CD8-positive, alpha-beta memory T cell (primary cell): ENCODE measurements at regions not wholly inside any gene's neighbourhood (a gene's known extent, or its start where the extent isn't known, plus 50 kb on each side); places are given as distances from the start of the nearest gene placed in this dataset.
"Not testable (repeated sequence)": the region's sequence is repeated elsewhere in the genome, so short reads cannot be mapped to it uniquely, and the experiment has no call there.

ENCODE experiments used
- CTCF ChIA-PET: fragments of 350-600 bp; sonication (Branson Sonifier 250); formaldehyde crosslinking; loops from one replicate; lab custom pipeline; 2021; ENCODE audit warnings: antibody characterized with exemption; lab: Charles Lee
- POLR2A ChIA-PET: fragments of 350-600 bp; sonication (Branson Sonifier 250); formaldehyde crosslinking; loops from one replicate; lab custom pipeline; 2021; ENCODE audit warnings: antibody characterized with exemption; lab: Charles Lee
- DNase-seq, 5 donors: peaks; one replicate each; pipeline versions ENCODE4 v3.0.0 to v3.0.0-alpha.2; 2020 to 2022; ENCODE audit warnings: mixed read lengths in 1 of 5
- H3K27ac ChIP-seq: one replicate; pipeline ENCODE4 v1.7.0; 2013; ENCODE audit warnings: low read depth, mild to moderate bottlenecking, low read length, moderate library complexity
- H3K27me3 ChIP-seq: 2 replicates; pipeline ENCODE4 v1.7.0; 2013; ENCODE audit warnings: low read length, mild to moderate bottlenecking; ENCODE audit not compliant: insufficient read depth, poor library complexity, severe bottlenecking
- H3K36me3 ChIP-seq: 2 replicates; pipeline ENCODE4 v1.7.0; 2013; ENCODE audit warnings: mild to moderate bottlenecking, low read length, moderate library complexity; ENCODE audit not compliant: insufficient read depth
- H3K4me1 ChIP-seq: 2 replicates; pipeline ENCODE4 v1.7.0; 2013; ENCODE audit warnings: mild to moderate bottlenecking, low read length, moderate library complexity; ENCODE audit not compliant: insufficient read depth
- H3K4me3 ChIP-seq: 2 replicates; pipeline ENCODE4 v1.7.0; 2013; ENCODE audit warnings: mild to moderate bottlenecking, low read length
- H3K9me3 ChIP-seq: 2 replicates; pipeline ENCODE4 v1.7.0; 2013; ENCODE audit warnings: mild to moderate bottlenecking, low read length
- H3K27ac Mint-ChIP-seq, 8 donors: one replicate each; pipeline ENCODE4 v1.8.0; 2020 to 2021; ENCODE audit warnings: mixed read lengths in 8 of 8, mild to moderate bottlenecking in 6 of 8, inconsistent platforms in 3 of 8, moderate library complexity in 3 of 8
- H3K27me3 Mint-ChIP-seq, 2 donors: one replicate each; pipeline ENCODE4 v1.8.0; 2020 to 2021; ENCODE audit warnings: mixed read lengths in 2 of 2, mild to moderate bottlenecking in 1 of 2, moderate library complexity in 1 of 2
- H3K36me3 Mint-ChIP-seq, 3 donors: one replicate each; pipeline ENCODE4 v1.8.0; 2020 to 2021; ENCODE audit warnings: mixed read lengths in 3 of 3, inconsistent platforms in 1 of 3, mild to moderate bottlenecking in 1 of 3
- H3K4me1 Mint-ChIP-seq, 3 donors: one replicate each; pipeline ENCODE4 v1.8.0; 2020 to 2021; ENCODE audit warnings: mixed read lengths in 3 of 3, inconsistent platforms in 1 of 3, mild to moderate bottlenecking in 1 of 3
- H3K4me3 Mint-ChIP-seq, 7 donors: one replicate each; pipeline ENCODE4 v1.8.0; 2020 to 2021; ENCODE audit warnings: mixed read lengths in 7 of 7, mild to moderate bottlenecking in 6 of 7, moderate library complexity in 4 of 7, inconsistent platforms in 2 of 7
- H3K9me3 Mint-ChIP-seq, 5 donors: one replicate each; pipeline ENCODE4 v1.8.0; 2020 to 2022; ENCODE audit warnings: mixed read lengths in 5 of 5, mild to moderate bottlenecking in 3 of 5, moderate library complexity in 2 of 5, inconsistent platforms in 1 of 5

DNA sequence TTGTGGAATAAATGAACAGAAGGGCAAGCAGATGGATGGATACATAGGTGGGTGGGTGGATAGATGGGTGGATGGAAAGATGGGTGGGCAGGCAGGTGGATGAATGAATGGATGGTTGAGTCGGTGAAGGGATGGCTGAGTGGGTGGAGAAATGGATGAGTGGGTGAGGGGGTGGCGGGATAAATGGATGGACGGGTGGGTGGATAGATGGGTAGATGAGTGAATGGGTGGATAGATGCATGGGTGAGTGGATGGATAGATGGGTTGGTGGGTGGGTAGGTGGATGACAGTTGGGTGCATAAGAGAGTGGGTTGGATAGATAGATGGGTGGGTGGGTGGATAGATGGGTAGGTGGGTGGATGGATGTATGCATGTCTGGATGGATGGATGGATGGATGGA lies 76.0 kb downstream of the ART5 start:
- H3K4me3 Mint-ChIP-seq, H3K36me3 Mint-ChIP-seq, H3K9me3 ChIP-seq, H3K27me3 ChIP-seq, H3K4me1 Mint-ChIP-seq, H3K4me1 ChIP-seq, POLR2A ChIA-PET, H3K36me3 ChIP-seq, H3K4me3 ChIP-seq, CTCF ChIA-PET, DNase-seq, H3K9me3 Mint-ChIP-seq, H3K27ac Mint-ChIP-seq, H3K27ac ChIP-seq: not testable (repeated sequence)
- H3K27me3 Mint-ChIP-seq = peaks cover 17 to 30% of the 10 kb centered on the region in 2 donors

DNA sequence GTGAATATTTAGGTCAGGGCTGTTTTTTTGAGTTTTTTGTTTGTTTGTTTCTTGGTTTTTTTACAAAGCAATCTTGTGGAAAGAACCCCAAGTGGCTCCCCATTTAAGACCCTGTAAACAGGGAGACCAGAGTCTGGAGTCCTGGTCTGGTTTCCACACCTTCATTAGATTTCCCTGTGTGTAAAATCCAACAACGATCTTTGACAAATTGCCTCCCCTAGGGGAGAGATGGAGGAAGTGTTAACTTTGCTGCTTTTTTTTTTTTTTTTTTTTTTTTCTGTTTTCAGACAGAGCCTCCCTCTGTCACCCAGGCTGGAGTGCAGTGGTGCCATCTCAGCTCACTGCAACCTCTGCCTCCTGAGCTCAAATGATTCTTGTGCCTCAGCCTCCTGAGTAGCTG lies 77.4 kb downstream of the ART5 start:
- DNase-seq = not testable (repeated sequence)

GRCh38 chr11:3554621-3555020 lies 87.2 kb downstream of the ART5 start:
- H3K27ac ChIP-seq, H3K27me3 ChIP-seq, POLR2A ChIA-PET, H3K4me1 Mint-ChIP-seq, CTCF ChIA-PET, H3K4me1 ChIP-seq, H3K9me3 ChIP-seq, H3K36me3 Mint-ChIP-seq, H3K9me3 Mint-ChIP-seq, H3K4me3 ChIP-seq, H3K36me3 ChIP-seq: not testable (repeated sequence)
- peak in 1 of 5 donors; percentile 12 for DNase-seq
- Mint-ChIP-seq H3K4me3 (peak overlapping the region in 6 of 7 donors; percentile 11 to 71 (median 50)), H3K27me3 (peaks cover 15 to 27% of the 10 kb centered on the region in 2 donors), H3K27ac (peak overlapping the region in 6 of 8 donors; percentile 22 to 88 (median 74))

More for the DNA sequence above, 77.4 kb downstream of the ART5 start:
- H3K9me3 Mint-ChIP-seq, H3K4me1 Mint-ChIP-seq, H3K4me3 ChIP-seq, H3K4me1 ChIP-seq, H3K36me3 Mint-ChIP-seq, H3K9me3 ChIP-seq, POLR2A ChIA-PET, H3K27me3 ChIP-seq, CTCF ChIA-PET, H3K27ac ChIP-seq, H3K4me3 Mint-ChIP-seq, H3K36me3 ChIP-seq: not testable (repeated sequence)
- peaks cover 17 to 35% of the 10 kb centered on the region in 2 donors for H3K27me3 Mint-ChIP-seq
- H3K27ac Mint-ChIP-seq = peak overlapping the region in 1 of 8 donors; percentile 39

DNA sequence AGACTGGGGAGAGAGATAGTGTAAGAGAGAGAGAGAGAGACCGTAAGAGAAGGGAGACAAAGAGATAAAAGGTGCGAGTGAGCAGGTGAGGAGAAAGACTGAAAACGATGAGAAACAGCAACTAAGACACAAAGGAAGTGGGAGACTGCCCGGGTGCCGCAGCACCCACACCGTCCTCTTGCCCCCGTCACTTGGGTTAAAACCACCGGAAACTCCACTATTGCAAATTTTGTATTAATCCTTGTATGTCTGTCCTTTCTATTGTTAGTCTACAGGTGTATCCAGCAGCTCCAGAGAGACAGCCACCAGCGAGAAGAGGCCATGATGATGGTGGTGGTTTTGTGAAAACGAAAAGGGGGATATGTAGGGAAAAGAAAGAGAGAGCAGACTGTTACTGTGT lies 96.8 kb downstream of the ART5 start:
- H3K27me3 ChIP-seq, CTCF ChIA-PET, H3K9me3 Mint-ChIP-seq, H3K36me3 ChIP-seq, H3K4me1 ChIP-seq, H3K9me3 ChIP-seq, H3K36me3 Mint-ChIP-seq, POLR2A ChIA-PET, H3K4me3 ChIP-seq, H3K27ac ChIP-seq: not testable (repeated sequence)
- peak overlapping the region; percentile 9 to 82 (median 62) for H3K4me3 Mint-ChIP-seq
- peak overlapping the region; percentile 4 to 91 (median 64) for H3K27ac Mint-ChIP-seq
- H3K4me1 Mint-ChIP-seq = peaks cover 6 to 18% (median 9%) of the 10 kb centered on the region in 3 donors
- DNase-seq = peak in 3 of 5 donors; percentile 1 to 50 (median 24)
- H3K27me3 Mint-ChIP-seq = peaks cover 13 to 18% of the 10 kb centered on the region in 2 donors

DNA sequence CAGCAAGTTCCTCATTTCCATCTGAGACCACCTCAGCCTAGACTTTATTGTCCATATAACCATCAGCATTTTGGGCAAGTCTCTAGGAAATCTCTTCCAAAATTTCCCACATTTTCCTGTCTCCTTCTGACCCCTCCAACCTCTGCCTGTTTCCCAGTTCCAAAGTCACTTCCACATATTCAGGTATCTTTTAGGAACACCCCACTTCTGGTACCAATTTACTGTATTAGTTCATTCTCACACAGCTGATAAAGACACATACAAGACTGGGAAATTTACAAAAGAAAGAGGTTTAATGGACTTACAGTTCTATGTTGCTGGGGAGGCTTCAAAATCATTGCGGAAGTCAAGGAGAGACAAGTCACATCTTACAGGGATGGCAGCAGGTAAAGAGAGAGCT lies 103.6 kb downstream of the ART5 start:
- H3K9me3 ChIP-seq, H3K4me3 ChIP-seq, DNase-seq, POLR2A ChIA-PET, CTCF ChIA-PET, H3K4me1 Mint-ChIP-seq, H3K36me3 ChIP-seq, H3K27me3 ChIP-seq, H3K4me3 Mint-ChIP-seq, H3K27ac ChIP-seq, H3K4me1 ChIP-seq: not testable (repeated sequence)
- Mint-ChIP-seq H3K36me3 (peaks cover 0 to 11% (median 0%) of the 10 kb centered on the region in 3 donors), H3K27ac (peak overlapping the region in 1 of 8 donors; percentile 54), H3K9me3 (peaks cover 9 to 27% (median 23%) of the 10 kb centered on the region in 5 donors), H3K27me3 (peaks cover 24 to 37% of the 10 kb centered on the region in 2 donors)

DNA sequence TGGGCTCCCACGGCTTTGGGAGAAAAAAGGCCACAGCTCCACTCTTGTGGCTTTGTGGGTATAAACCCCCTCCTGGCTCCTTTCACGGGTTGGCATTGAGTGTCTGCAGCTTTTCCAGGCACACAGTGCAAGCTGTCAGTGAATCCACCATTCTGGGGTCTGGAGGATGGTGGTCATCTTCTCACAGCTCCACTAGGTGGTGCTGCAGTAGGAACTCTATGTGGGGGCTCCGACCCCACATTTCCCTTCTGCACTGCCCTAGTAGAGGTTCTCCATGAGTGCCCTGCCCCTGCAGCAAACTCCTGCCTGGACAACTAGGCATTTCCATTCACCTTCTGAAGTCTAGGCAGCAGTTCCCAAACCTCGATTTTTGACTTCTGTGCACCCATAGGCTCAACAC lies 104.5 kb downstream of the ART5 start:
- H3K27me3 ChIP-seq, H3K27ac Mint-ChIP-seq, H3K4me3 Mint-ChIP-seq, H3K4me1 ChIP-seq, H3K36me3 ChIP-seq, DNase-seq, CTCF ChIA-PET, H3K4me3 ChIP-seq, H3K4me1 Mint-ChIP-seq, H3K9me3 ChIP-seq, POLR2A ChIA-PET, H3K27ac ChIP-seq: not testable (repeated sequence)
- Mint-ChIP-seq H3K27me3 (peaks cover 24 to 36% of the 10 kb centered on the region in 2 donors), H3K9me3 (peaks cover 9 to 27% (median 23%) of the 10 kb centered on the region in 5 donors), H3K36me3 (peaks cover 0 to 11% (median 0%) of the 10 kb centered on the region in 3 donors)

- H3K4me3 ChIP-seq, H3K4me1 ChIP-seq, CTCF ChIA-PET, H3K9me3 ChIP-seq, H3K4me3 Mint-ChIP-seq, H3K27ac ChIP-seq, H3K4me1 Mint-ChIP-seq, H3K36me3 Mint-ChIP-seq, H3K27ac Mint-ChIP-seq, DNase-seq, H3K27me3 ChIP-seq, H3K36me3 ChIP-seq: not testable (repeated sequence)
- H3K9me3 Mint-ChIP-seq = peaks cover 4 to 18% (median 11%) of the 10 kb centered on the region in 5 donors
- H3K27me3 Mint-ChIP-seq = peaks cover 18 to 33% of the 10 kb centered on the region in 2 donors
- POLR2A ChIA-PET = interaction anchor here (0.7 kb wide), 1 partner anchor 443 kb away, joined by 5 read pairs; no protein-coding TSS in a partner anchor
These were observed 108.8 kb downstream of the ART5 start for GRCh38 chr11:3532958-3533357.

- H3K4me3 Mint-ChIP-seq, H3K4me1 ChIP-seq, H3K4me3 ChIP-seq, H3K9me3 Mint-ChIP-seq, H3K27me3 ChIP-seq, CTCF ChIA-PET, H3K36me3 ChIP-seq, H3K36me3 Mint-ChIP-seq, H3K27ac ChIP-seq, DNase-seq, H3K4me1 Mint-ChIP-seq, POLR2A ChIA-PET, H3K9me3 ChIP-seq, H3K27ac Mint-ChIP-seq: not testable (repeated sequence)
- H3K27me3 Mint-ChIP-seq = peaks cover 16 to 28% of the 10 kb centered on the region in 2 donors
These were observed 110.5 kb downstream of the ART5 start for GRCh38 chr11:3531280-3531679.

DNA sequence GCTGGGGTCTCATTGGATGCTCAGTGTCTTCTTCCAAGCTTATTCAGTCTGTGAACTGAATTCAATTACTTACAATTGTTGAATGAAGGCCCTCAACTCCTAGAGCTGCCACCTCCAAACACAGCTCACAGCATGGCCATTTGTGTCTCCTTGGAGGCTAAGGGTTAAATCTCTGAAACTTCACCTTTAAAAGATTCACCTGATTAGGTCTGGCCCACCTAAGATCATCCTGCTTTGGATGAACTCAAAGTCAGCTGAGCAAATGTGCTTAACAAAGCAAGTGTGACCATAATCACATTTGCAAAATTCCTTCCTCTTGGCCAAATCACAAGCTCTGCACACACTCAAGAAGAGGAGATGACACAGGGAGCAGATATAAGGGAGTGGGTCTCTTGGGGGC lies 118.2 kb downstream of the ART5 start:
- DNase-seq, H3K36me3 ChIP-seq, H3K4me1 ChIP-seq, POLR2A ChIA-PET, H3K4me3 ChIP-seq, H3K9me3 ChIP-seq, H3K4me1 Mint-ChIP-seq, H3K27ac Mint-ChIP-seq, H3K27me3 ChIP-seq, H3K27ac ChIP-seq, H3K4me3 Mint-ChIP-seq, CTCF ChIA-PET: not testable (repeated sequence)
- Mint-ChIP-seq H3K27me3 (peaks cover 5 to 22% of the 10 kb centered on the region in 2 donors), H3K9me3 (peaks cover 5 to 26% (median 8%) of the 10 kb centered on the region in 5 donors), H3K36me3 (peaks cover 0 to 14% (median 0%) of the 10 kb centered on the region in 3 donors)
